Endothelial cell of umbilical vein (primary cell): ENCODE measurements at regions not wholly inside any gene's neighbourhood (a gene's known extent, or its start where the extent isn't known, plus 50 kb on each side); places are given as distances from the start of the nearest gene placed in this dataset.

Experiments
- BruUV-seq: library from RNA; stranded (reverse); fragments of 400-500 nt; replicated peaks from 2 replicates; lab custom pipeline; 2021; lab: Mats Ljungman, UMichigan
- CTCF ChIA-PET: fragments of 300-600, 350-600 bp; sonication (Branson Sonifier 250); formaldehyde crosslinking; loops from one replicate; lab custom pipeline; 2021; ENCODE audit warnings: antibody characterized with exemption, inconsistent platforms; lab: Charles Lee
- POLR2A ChIA-PET: fragments of 300-600, 350-600 bp; sonication (Branson Sonifier 250); formaldehyde crosslinking; loops from one replicate; lab custom pipeline; 2021; ENCODE audit warnings: antibody characterized with exemption, inconsistent platforms; lab: Charles Lee
- DNase-seq: peaks from one replicate; pipeline ENCODE4 v3.0.0-alpha.2; 2011; ENCODE audit warnings: low read depth, low spot score
- FAIRE-seq: peaks from 2 replicates; lab custom pipeline; 2011; peaks lifted over from hg19 to GRCh38; lab: Jason Lieb, UNC
- H2AFZ ChIP-seq: 2 replicates; pipeline ENCODE4 v1.6.0; 2012; ENCODE audit warnings: low read depth, low read length, control low read depth, inconsistent platforms
- H3K27ac ChIP-seq: 2 replicates; pipeline ENCODE4 v1.5.1; 2011; ENCODE audit warnings: low read depth, mild to moderate bottlenecking, control low read depth, low read length, moderate library complexity; ENCODE audit not compliant: insufficient read depth
- H3K27me3 ChIP-seq, 2 experiments: 2 replicates each; pipeline versions ENCODE4 v1.6.0 to v1.6.1; 2011; ENCODE audit warnings: low read length in 2 of 2, mixed read lengths in 1 of 2; ENCODE audit not compliant: control insufficient read depth in 2 of 2, insufficient read depth in 2 of 2
- H3K36me3 ChIP-seq, 2 experiments: 2 replicates in 1 of 2; 3 replicates in 1 of 2; pipeline ENCODE4 v1.5.1; 2011; ENCODE audit warnings: low read length in 2 of 2, mild to moderate bottlenecking in 1 of 2, moderate library complexity in 1 of 2; ENCODE audit not compliant: control insufficient read depth in 2 of 2, insufficient read depth in 2 of 2; ENCODE audit errors: extremely low read depth in 1 of 2
- H3K4me1 ChIP-seq: 3 replicates; pipeline ENCODE4 v1.5.1; 2011; ENCODE audit warnings: mild to moderate bottlenecking, low read length; ENCODE audit not compliant: control insufficient read depth, insufficient read depth; ENCODE audit errors: extremely low read depth
- H3K4me2 ChIP-seq: 2 replicates; pipeline ENCODE4 v1.6.1; 2011; ENCODE audit warnings: low read length, control low read depth, mixed read lengths; ENCODE audit not compliant: insufficient read depth
- H3K4me3 ChIP-seq, 3 experiments: fragments of 200-600 bp in 1 of 3; sonication (generic), shearing (Covaris generic) in 1 of 3; replicated peaks in 1 of 3; 2 replicates each; pipeline ENCODE4 v1.5.1; 2011 to 2016; ENCODE audit warnings: control low read depth in 3 of 3, low read length in 3 of 3, mild to moderate bottlenecking in 2 of 3, inconsistent platforms in 1 of 3, low read depth in 1 of 3, moderate library complexity in 1 of 3; ENCODE audit not compliant: insufficient read depth in 1 of 3
- H3K79me2 ChIP-seq: 2 replicates; pipeline ENCODE4 v1.6.0; 2012; ENCODE audit warnings: low read length, inconsistent platforms; ENCODE audit not compliant: control insufficient read depth, insufficient read depth
- H3K9ac ChIP-seq: replicated peaks from 2 replicates; pipeline ENCODE3; 2011; ENCODE audit warnings: low read length, control low read depth; ENCODE audit not compliant: insufficient read depth; ENCODE audit errors: extremely low read depth
- H3K9me1 ChIP-seq: replicated peaks from 3 replicates; pipeline ENCODE4 v1.6.0; 2011; ENCODE audit warnings: mild to moderate bottlenecking, low read length; ENCODE audit not compliant: control insufficient read depth, insufficient read depth; ENCODE audit errors: extremely low read depth
- H3K9me3 ChIP-seq: replicated peaks from 2 replicates; pipeline ENCODE4 v1.5.1; 2012; ENCODE audit warnings: low read length, inconsistent platforms; ENCODE audit not compliant: control insufficient read depth, insufficient read depth
- H4K20me1 ChIP-seq: replicated peaks from 2 replicates; pipeline ENCODE3; 2011; ENCODE audit warnings: mild to moderate bottlenecking, low read length; ENCODE audit not compliant: control insufficient read depth, insufficient read depth; ENCODE audit errors: extremely low read depth
- EZH2 ChIP-seq: IDR thresholded peaks from 2 replicates; pipeline ENCODE4 v1.6.1; 2012; ENCODE audit warnings: borderline replicate concordance, low read depth, mild to moderate bottlenecking, moderate library complexity, low read length, inconsistent platforms; ENCODE audit not compliant: severe bottlenecking
- FOS ChIP-seq: IDR thresholded peaks from 2 replicates; pipeline ENCODE4 v1.6.1; 2011; ENCODE audit warnings: mild to moderate bottlenecking, low read length, moderate library complexity, borderline replicate concordance; ENCODE audit not compliant: insufficient read depth
- GATA2 ChIP-seq: IDR thresholded peaks from 2 replicates; pipeline ENCODE4 v1.7.0; 2011; ENCODE audit warnings: low read depth, mild to moderate bottlenecking, moderate library complexity, mixed read lengths, low read length; ENCODE audit not compliant: insufficient read length, insufficient read depth
- JUN ChIP-seq: IDR thresholded peaks from 2 replicates; pipeline ENCODE4 v1.6.1; 2011; ENCODE audit warnings: borderline replicate concordance, low read depth; ENCODE audit not compliant: insufficient read length, insufficient read depth
- MYC ChIP-seq: IDR thresholded peaks from one replicate; pipeline ENCODE4 v1.6.1; 2011; ENCODE audit warnings: mild to moderate bottlenecking, low read depth, low read length
- POLR2A ChIP-seq: IDR thresholded peaks from 2 replicates; pipeline ENCODE4 v1.6.1; 2012; ENCODE audit warnings: low read depth, mild to moderate bottlenecking, control low read depth, low read length
- POLR2AphosphoS5 ChIP-seq: IDR thresholded peaks from 2 replicates; pipeline ENCODE4 v1.6.1; 2012; ENCODE audit warnings: low read depth, mild to moderate bottlenecking, control low read depth, low read length, moderate library complexity; ENCODE audit not compliant: insufficient read depth
- dilution Hi-C: fragments of 300-500 bp; cut with MboI; formaldehyde crosslinking; loops from one replicate; pipeline ENCODE4 v1.15.0; 2019; ENCODE audit warnings: low sequenced_read_pairs; ENCODE audit not compliant: extremely low pct_ligation_motif_present
- intact Hi-C: fragments of 100-400 bp; cut with micrococcal nuclease; formaldehyde crosslinking; loops from one replicate; pipeline ENCODE4 v1.10.0; 2022
- TF ChIP-seq, protein P1 (sequence below): IDR thresholded peaks from 2 replicates; pipeline ENCODE4 v1.6.1; 2011; ENCODE audit not compliant: insufficient read depth, insufficient read length
- TF ChIP-seq, protein P2 (sequence below), 2 donors: IDR thresholded peaks; 1 replicate in 1 of 2; 2 replicates in 1 of 2; pipeline ENCODE4 v1.5.1; 2011; ENCODE audit warnings: low read length in 2 of 2, mild to moderate bottlenecking in 2 of 2, moderate library complexity in 2 of 2, control low read depth in 1 of 2, inconsistent platforms in 1 of 2, low read depth in 1 of 2; ENCODE audit not compliant: insufficient read depth in 1 of 2; ENCODE audit errors: extremely low read depth in 1 of 2

DNA sequence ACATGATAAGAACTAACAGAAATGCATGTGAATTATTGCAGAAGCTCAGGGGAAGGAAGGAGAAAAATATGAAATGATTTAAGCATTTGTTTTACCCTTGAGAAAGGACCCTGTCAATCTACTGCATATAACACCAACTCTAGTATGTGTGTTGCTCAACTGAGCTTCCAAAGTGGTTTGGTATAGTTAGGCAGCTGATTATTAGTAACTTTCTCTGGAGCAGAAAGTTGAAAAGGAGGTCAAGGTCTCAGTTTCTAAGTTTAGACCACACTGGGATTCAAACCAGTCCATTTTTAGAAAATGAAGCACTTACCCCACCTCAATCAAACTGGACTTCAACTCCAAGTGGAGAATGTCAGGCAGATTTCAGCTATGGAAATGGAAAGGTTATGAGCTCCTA lies 123.3 kb upstream of the CDC42EP3 start:
- H3K4me2 ChIP-seq, result no peak overlapping the region
- CTCF ChIA-PET, result interaction anchor here (0.8 to 2.5 kb wide), 5 partner anchors 13 to 399 kb away, joined by 3 to 7 read pairs (median 4); no protein-coding TSS in a partner anchor
- no peak overlapping the region for H2AFZ ChIP-seq
- TF ChIP-seq EZH2 (no peak), JUN (no peak), POLR2AphosphoS5 (no peak), MYC (no peak), FOS (no peak), GATA2 (no peak), POLR2A (no peak)
- TF ChIP-seq, protein P1, sequence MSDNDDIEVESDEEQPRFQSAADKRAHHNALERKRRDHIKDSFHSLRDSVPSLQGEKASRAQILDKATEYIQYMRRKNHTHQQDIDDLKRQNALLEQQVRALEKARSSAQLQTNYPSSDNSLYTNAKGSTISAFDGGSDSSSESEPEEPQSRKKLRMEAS, result no peak
- TF ChIP-seq, protein P2, sequence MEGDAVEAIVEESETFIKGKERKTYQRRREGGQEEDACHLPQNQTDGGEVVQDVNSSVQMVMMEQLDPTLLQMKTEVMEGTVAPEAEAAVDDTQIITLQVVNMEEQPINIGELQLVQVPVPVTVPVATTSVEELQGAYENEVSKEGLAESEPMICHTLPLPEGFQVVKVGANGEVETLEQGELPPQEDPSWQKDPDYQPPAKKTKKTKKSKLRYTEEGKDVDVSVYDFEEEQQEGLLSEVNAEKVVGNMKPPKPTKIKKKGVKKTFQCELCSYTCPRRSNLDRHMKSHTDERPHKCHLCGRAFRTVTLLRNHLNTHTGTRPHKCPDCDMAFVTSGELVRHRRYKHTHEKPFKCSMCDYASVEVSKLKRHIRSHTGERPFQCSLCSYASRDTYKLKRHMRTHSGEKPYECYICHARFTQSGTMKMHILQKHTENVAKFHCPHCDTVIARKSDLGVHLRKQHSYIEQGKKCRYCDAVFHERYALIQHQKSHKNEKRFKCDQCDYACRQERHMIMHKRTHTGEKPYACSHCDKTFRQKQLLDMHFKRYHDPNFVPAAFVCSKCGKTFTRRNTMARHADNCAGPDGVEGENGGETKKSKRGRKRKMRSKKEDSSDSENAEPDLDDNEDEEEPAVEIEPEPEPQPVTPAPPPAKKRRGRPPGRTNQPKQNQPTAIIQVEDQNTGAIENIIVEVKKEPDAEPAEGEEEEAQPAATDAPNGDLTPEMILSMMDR (IDR thresholded peaks at IDR 0.05; ENCODE audit: extremely low read depth in 1 of 2, insufficient read depth in 1 of 2, low read depth in 1 of 2, low read length in 2 of 2), result no peak
- no peaks in the 10 kb centered on the region for H4K20me1 ChIP-seq
- POLR2A ChIA-PET, result no interaction called here
- H3K9ac ChIP-seq, result no peak overlapping the region
- no peaks in the 10 kb centered on the region for H3K4me1 ChIP-seq
- H3K27me3 ChIP-seq, result no peaks in the 10 kb centered on the region
- H3K4me3 ChIP-seq, result no peak overlapping the region
- H3K27ac ChIP-seq, result no peak overlapping the region
- intact Hi-C loops, result no loop called here
- no peak for FAIRE-seq
- H3K79me2 ChIP-seq, result no peaks in the 10 kb centered on the region
- no TSS peak for BruUV-seq
- H3K36me3 ChIP-seq, result no peaks in the 10 kb centered on the region
- no peaks in the 10 kb centered on the region for H3K9me1 ChIP-seq
- dilution Hi-C loops, result no loop called here
- no peak for DNase-seq
- H3K9me3 ChIP-seq, result no peaks in the 10 kb centered on the region
